ENCODE measurements at regions not wholly inside any gene's neighbourhood (a gene's known extent, or its start where the extent isn't known, plus 50 kb on each side); places are given as distances from the start of the nearest gene placed in this dataset.

GRCh38 chr3:164522073-164522763, 556.1 kb downstream of the SI start:
- TF ChIP-seq POLR2A (IDR thresholded peaks at IDR 0.05; ENCODE audit: borderline replicate concordance, extremely low read depth, insufficient read depth, insufficient read length) (no peak), CTCF (IDR thresholded peaks at IDR 0.05 in 2 of 3, conservative IDR thresholded peaks at IDR 0.05 in 1 of 3; ENCODE audit: borderline replicate concordance in 1 of 3, insufficient read depth in 1 of 3, low read depth in 2 of 3, low read length in 2 of 3) (no peak), YY1 (IDR thresholded peaks at IDR 0.05; ENCODE audit: extremely low read depth, insufficient replicate concordance, low read depth, low read length) (no peak), REST (IDR thresholded peaks at IDR 0.05; ENCODE audit: low read depth) (no peak), RAD21 (IDR thresholded peaks at IDR 0.05; ENCODE audit: low read depth) (no peak), EZH2phosphoT487 (IDR thresholded peaks at IDR 0.05; ENCODE audit: borderline replicate concordance) (no peak), CEBPB (IDR thresholded peaks at IDR 0.05; ENCODE audit: low read depth) (no peak), CBX3 (IDR thresholded peaks at IDR 0.05; ENCODE audit: low read depth) (no peak), EZH2 (IDR thresholded peaks at IDR 0.05) (no peak), ELF1 (IDR thresholded peaks at IDR 0.05; ENCODE audit: borderline replicate concordance, low read depth) (no peak), SP1 (IDR thresholded peaks at IDR 0.05; ENCODE audit: low read depth) (no peak), TCF7L2 (IDR thresholded peaks at IDR 0.05; ENCODE audit: borderline replicate concordance, extremely low read depth, insufficient read depth, insufficient read length) (no peak)

Measured in HCT116 (cell line).